Mesenchymal stem cell (in vitro differentiated cells and primary cell): ENCODE measurements at regions not wholly inside any gene's neighbourhood (a gene's known extent, or its start where the extent isn't known, plus 50 kb on each side); places are given as distances from the start of the nearest gene placed in this dataset.

ENCODE experiments used
- DNase-seq: peaks from one replicate; pipeline ENCODE4 v3.0.0-alpha.2; 2013
- H2AFZ ChIP-seq: one replicate; pipeline ENCODE4 v1.6.1; 2013; ENCODE audit warnings: low read depth, mild to moderate bottlenecking, control low read depth, inconsistent platforms, low read length, moderate library complexity
- H2AK5ac ChIP-seq: 2 replicates; pipeline ENCODE4 v1.6.1; 2013; ENCODE audit warnings: low read length, moderate library complexity, mild to moderate bottlenecking, inconsistent platforms; ENCODE audit not compliant: severe bottlenecking
- H2BK120ac ChIP-seq: one replicate; pipeline ENCODE4 v1.6.1; 2013; ENCODE audit warnings: low read depth, mild to moderate bottlenecking, inconsistent platforms, low read length, moderate library complexity
- H2BK12ac ChIP-seq, 2 experiments: one replicate each; pipeline ENCODE4 v1.6.1; 2013; ENCODE audit warnings: inconsistent platforms in 2 of 2, low read length in 2 of 2, mild to moderate bottlenecking in 2 of 2, moderate library complexity in 2 of 2, control low read depth in 1 of 2
- H2BK15ac ChIP-seq: one replicate; pipeline ENCODE4 v1.6.1; 2013; ENCODE audit warnings: mild to moderate bottlenecking, low read depth, inconsistent platforms; ENCODE audit not compliant: poor library complexity, severe bottlenecking
- H2BK5ac ChIP-seq: 2 replicates; pipeline ENCODE4 v1.6.1; 2013; ENCODE audit warnings: low read depth, mild to moderate bottlenecking, low read length, control low read depth, inconsistent platforms; ENCODE audit not compliant: poor library complexity, severe bottlenecking
- H3K14ac ChIP-seq, 2 experiments: one replicate each; pipeline ENCODE4 v1.6.1; 2013; ENCODE audit warnings: inconsistent platforms in 2 of 2, low read length in 2 of 2, control low read depth in 1 of 2, mild to moderate bottlenecking in 1 of 2, moderate library complexity in 1 of 2
- H3K18ac ChIP-seq, 2 experiments: one replicate each; pipeline ENCODE4 v1.6.1; 2013; ENCODE audit warnings: inconsistent platforms in 2 of 2, low read length in 2 of 2, control low read depth in 1 of 2, low read depth in 1 of 2, mild to moderate bottlenecking in 1 of 2
- H3K23ac ChIP-seq, 2 experiments: one replicate each; pipeline ENCODE4 v1.6.1; 2013; ENCODE audit warnings: inconsistent platforms in 2 of 2, low read length in 2 of 2, mild to moderate bottlenecking in 2 of 2, moderate library complexity in 2 of 2, control low read depth in 1 of 2
- H3K27ac ChIP-seq: 2 replicates; pipeline ENCODE4 v1.5.1; 2013; ENCODE audit warnings: mild to moderate bottlenecking, moderate library complexity, low read length, control low read depth, inconsistent platforms; ENCODE audit not compliant: poor library complexity, severe bottlenecking
- H3K27me3 ChIP-seq, 2 experiments: 2 replicates each; pipeline versions ENCODE4 v1.6.1 to v1.7.0; 2013; ENCODE audit warnings: low read length in 2 of 2, mild to moderate bottlenecking in 2 of 2, moderate library complexity in 2 of 2, control low read depth in 1 of 2, inconsistent platforms in 1 of 2; ENCODE audit not compliant: control insufficient read depth in 1 of 2, insufficient read depth in 1 of 2
- H3K36me3 ChIP-seq, 2 experiments: 2 replicates each; pipeline versions ENCODE4 v1.6.1 to v1.7.0; 2013; ENCODE audit warnings: low read length in 2 of 2, control low read depth in 1 of 2, inconsistent platforms in 1 of 2, low read depth in 1 of 2, mild to moderate bottlenecking in 1 of 2; ENCODE audit not compliant: insufficient read depth in 2 of 2, control insufficient read depth in 1 of 2
- H3K4ac ChIP-seq, 2 experiments: one replicate each; pipeline ENCODE4 v1.6.1; 2013; ENCODE audit warnings: inconsistent platforms in 2 of 2, low read length in 2 of 2, mild to moderate bottlenecking in 2 of 2, moderate library complexity in 2 of 2, control low read depth in 1 of 2, low read depth in 1 of 2
- H3K4me1 ChIP-seq: 2 replicates; pipeline ENCODE4 v1.6.1; 2013; ENCODE audit warnings: low read depth, low read length, control low read depth; ENCODE audit not compliant: control insufficient read depth, insufficient read depth
- H3K4me2 ChIP-seq: 2 replicates; pipeline ENCODE4 v1.6.1; 2013; ENCODE audit warnings: low read length, mild to moderate bottlenecking, inconsistent platforms; ENCODE audit not compliant: poor library complexity, severe bottlenecking
- H3K4me3 ChIP-seq, 2 experiments: 2 replicates each; pipeline versions ENCODE4 v1.5.1 to v1.7.0; 2013; ENCODE audit warnings: low read length in 2 of 2, mild to moderate bottlenecking in 2 of 2, control low read depth in 1 of 2, low read depth in 1 of 2; ENCODE audit not compliant: insufficient read depth in 1 of 2
- H3K79me1 ChIP-seq: replicated peaks from 2 replicates; pipeline ENCODE4 v1.6.1; 2013; ENCODE audit warnings: mild to moderate bottlenecking, control low read depth, low read length, inconsistent platforms; ENCODE audit not compliant: poor library complexity, severe bottlenecking
- H3K9ac ChIP-seq: 2 replicates; pipeline ENCODE4 v1.7.0; 2013; ENCODE audit warnings: mild to moderate bottlenecking, low read length, moderate library complexity
- H3K9me3 ChIP-seq: 2 replicates; pipeline ENCODE4 v1.7.0; 2013; ENCODE audit warnings: mild to moderate bottlenecking, low read length; ENCODE audit not compliant: control insufficient read depth
- H4K8ac ChIP-seq: one replicate; pipeline ENCODE4 v1.6.1; 2013; ENCODE audit warnings: inconsistent platforms, mild to moderate bottlenecking, low read length, moderate library complexity
- H4K91ac ChIP-seq: one replicate; pipeline ENCODE4 v1.6.1; 2013; ENCODE audit warnings: mild to moderate bottlenecking, low read length, inconsistent platforms
- WGBS: methylation state at CpG from one replicate; pipeline ENCODE4 v1.1.7; 2013; ENCODE audit warnings: mixed read lengths; 5-methylcytosine and 5-hydroxymethylcytosine counted together

GRCh38 chr16:17557949-17558348, 87.2 kb upstream of the XYLT1 start:
- no peaks in the 10 kb centered on the region for H3K79me1 ChIP-seq
- no peak overlapping the region for H3K4me3 ChIP-seq
- H4K91ac ChIP-seq: no peak overlapping the region
- H2BK120ac ChIP-seq: no peak overlapping the region
- H2BK12ac ChIP-seq: no peak overlapping the region
- 76% methylated on average over 5 of the region's 5 CpGs for WGBS
- H3K4me2 ChIP-seq: no peak overlapping the region
- no peak for DNase-seq
- H2AK5ac ChIP-seq: no peak overlapping the region
- H3K36me3 ChIP-seq: no peaks in the 10 kb centered on the region
- H3K27me3 ChIP-seq: peaks cover 0 to 51% of the 10 kb centered on the region in 2 experiments
- no peaks in the 10 kb centered on the region for H3K9me3 ChIP-seq
- H3K18ac ChIP-seq: no peak overlapping the region
- no peak overlapping the region for H3K9ac ChIP-seq
- no peak overlapping the region for H2AFZ ChIP-seq
- H3K23ac ChIP-seq: no peak overlapping the region
- H2BK15ac ChIP-seq: no peak overlapping the region
- no peak overlapping the region for H4K8ac ChIP-seq
- no peak overlapping the region for H2BK5ac ChIP-seq
- no peak overlapping the region for H3K27ac ChIP-seq
- H3K4me1 ChIP-seq: no peaks in the 10 kb centered on the region
- no peak overlapping the region for H3K14ac ChIP-seq
- no peak overlapping the region for H3K4ac ChIP-seq

- no peak overlapping the region for H3K27ac ChIP-seq
- H3K36me3 ChIP-seq: no peaks in the 10 kb centered on the region
- no peak overlapping the region for H3K9ac ChIP-seq
- no peak overlapping the region for H3K4me2 ChIP-seq
- H3K27me3 ChIP-seq: peaks cover 0 to 50% of the 10 kb centered on the region in 2 experiments
- no peak overlapping the region for H2BK15ac ChIP-seq
- no peaks in the 10 kb centered on the region for H3K4me1 ChIP-seq
- H3K18ac ChIP-seq: no peak overlapping the region
- no peaks in the 10 kb centered on the region for H3K79me1 ChIP-seq
- H3K4ac ChIP-seq: no peak overlapping the region
- WGBS: 78% methylated on average over 8 of the region's 10 CpGs
- no peak overlapping the region for H2BK120ac ChIP-seq
- no peak overlapping the region for H3K14ac ChIP-seq
- no peak overlapping the region for H2BK12ac ChIP-seq
- H4K91ac ChIP-seq: no peak overlapping the region
- DNase-seq: no peak
- H3K9me3 ChIP-seq: no peaks in the 10 kb centered on the region
- H2BK5ac ChIP-seq: no peak overlapping the region
- H4K8ac ChIP-seq: no peak overlapping the region
- no peak overlapping the region for H2AFZ ChIP-seq
- no peak overlapping the region for H3K4me3 ChIP-seq
- no peak overlapping the region for H3K23ac ChIP-seq
- no peak overlapping the region for H2AK5ac ChIP-seq
Observed at GRCh38 chr16:17557480-17557879, 86.7 kb upstream of the XYLT1 start.

GRCh38 chr16:17556276-17557052, 85.7 kb upstream of the XYLT1 start:
- no peaks in the 10 kb centered on the region for H3K4me1 ChIP-seq
- no peak overlapping the region for H3K9ac ChIP-seq
- no peak overlapping the region for H4K91ac ChIP-seq
- H3K18ac ChIP-seq: no peak overlapping the region
- H3K79me1 ChIP-seq: no peaks in the 10 kb centered on the region
- H3K9me3 ChIP-seq: no peaks in the 10 kb centered on the region
- H2AK5ac ChIP-seq: no peak overlapping the region
- no peak for DNase-seq
- H3K4ac ChIP-seq: no peak overlapping the region
- H3K36me3 ChIP-seq: no peaks in the 10 kb centered on the region
- H4K8ac ChIP-seq: no peak overlapping the region
- no peak overlapping the region for H3K14ac ChIP-seq
- no peak overlapping the region for H3K4me2 ChIP-seq
- no peak overlapping the region for H2BK5ac ChIP-seq
- no peak overlapping the region for H2BK12ac ChIP-seq
- no peak overlapping the region for H3K27ac ChIP-seq
- no peak overlapping the region for H2BK120ac ChIP-seq
- H2BK15ac ChIP-seq: no peak overlapping the region
- 24% methylated on average over 7 of the region's 7 CpGs for WGBS
- no peak overlapping the region for H2AFZ ChIP-seq
- peaks cover 0 to 50% of the 10 kb centered on the region in 2 experiments for H3K27me3 ChIP-seq
- H3K23ac ChIP-seq: no peak overlapping the region
- no peak overlapping the region for H3K4me3 ChIP-seq

- Histone ChIP-seq H3K23ac (no peak overlapping the region), H3K4me3 (no peak overlapping the region), H3K27me3 (peaks cover 0 to 37% of the 10 kb centered on the region in 2 experiments), H3K14ac (no peak overlapping the region), H2AK5ac (no peak overlapping the region), H3K9ac (no peak overlapping the region), H3K4me2 (no peak overlapping the region), H2BK120ac (no peak overlapping the region), H3K18ac (no peak overlapping the region), H4K91ac (no peak overlapping the region), H3K79me1 (no peaks in the 10 kb centered on the region), H2AFZ (no peak overlapping the region), H2BK12ac (no peak overlapping the region), H3K4me1 (no peaks in the 10 kb centered on the region), H3K9me3 (no peaks in the 10 kb centered on the region), H3K36me3 (no peaks in the 10 kb centered on the region), H2BK5ac (no peak overlapping the region), H3K27ac (no peak overlapping the region), H4K8ac (no peak overlapping the region), H3K4ac (no peak overlapping the region), H2BK15ac (no peak overlapping the region)
- no peak for DNase-seq
- 82% methylated on average over 5 of the region's 5 CpGs for WGBS
Observed at GRCh38 chr16:17555176-17555575, 84.4 kb upstream of the XYLT1 start.
